GM21390 (cell line): ENCODE measurements at regions not wholly inside any gene's neighbourhood (a gene's known extent, or its start where the extent isn't known, plus 50 kb on each side); places are given as distances from the start of the nearest gene placed in this dataset.

Experiments used
- ATAC-seq: cut with Tn5 transposase; IDR thresholded peaks from one replicate; pipeline ENCODE4 v1.9.1; 2021; ENCODE audit not compliant: unreplicated experiment

DNA sequence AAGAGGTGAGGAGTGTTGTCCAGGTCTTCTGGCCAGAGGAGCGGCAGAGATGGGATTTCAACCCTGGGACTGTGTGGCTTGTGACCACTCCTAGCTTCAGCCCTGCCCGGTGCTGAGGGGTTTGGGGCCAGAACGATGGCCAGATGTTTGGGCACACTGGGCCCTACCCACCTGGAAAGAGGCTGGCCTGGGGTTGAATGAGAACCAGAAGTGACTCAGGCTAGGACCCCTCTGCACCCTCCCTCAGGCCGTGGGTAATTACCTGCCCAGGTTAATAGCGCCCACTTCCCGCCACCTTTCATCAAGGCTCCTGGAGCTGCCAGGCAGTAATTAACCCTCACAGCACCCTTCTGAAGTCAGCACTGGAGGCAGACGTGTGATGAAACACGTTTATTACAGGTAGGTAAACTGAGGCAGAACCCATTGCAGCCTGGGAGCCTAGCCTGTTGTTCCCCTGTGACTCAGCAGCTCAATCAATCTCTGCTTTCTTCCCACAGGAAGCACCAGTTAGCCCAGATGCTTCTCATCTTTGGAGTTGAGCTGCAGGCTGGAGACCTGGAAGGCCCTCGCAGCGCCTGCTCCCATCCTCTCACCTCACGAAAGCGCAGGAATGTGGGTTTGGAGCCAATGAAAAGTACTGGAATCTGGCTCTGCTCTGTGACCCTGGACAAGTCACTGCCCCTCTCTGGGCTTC is 120.8 kb downstream of the CEBPB start:
- no peak for ATAC-seq

DNA sequence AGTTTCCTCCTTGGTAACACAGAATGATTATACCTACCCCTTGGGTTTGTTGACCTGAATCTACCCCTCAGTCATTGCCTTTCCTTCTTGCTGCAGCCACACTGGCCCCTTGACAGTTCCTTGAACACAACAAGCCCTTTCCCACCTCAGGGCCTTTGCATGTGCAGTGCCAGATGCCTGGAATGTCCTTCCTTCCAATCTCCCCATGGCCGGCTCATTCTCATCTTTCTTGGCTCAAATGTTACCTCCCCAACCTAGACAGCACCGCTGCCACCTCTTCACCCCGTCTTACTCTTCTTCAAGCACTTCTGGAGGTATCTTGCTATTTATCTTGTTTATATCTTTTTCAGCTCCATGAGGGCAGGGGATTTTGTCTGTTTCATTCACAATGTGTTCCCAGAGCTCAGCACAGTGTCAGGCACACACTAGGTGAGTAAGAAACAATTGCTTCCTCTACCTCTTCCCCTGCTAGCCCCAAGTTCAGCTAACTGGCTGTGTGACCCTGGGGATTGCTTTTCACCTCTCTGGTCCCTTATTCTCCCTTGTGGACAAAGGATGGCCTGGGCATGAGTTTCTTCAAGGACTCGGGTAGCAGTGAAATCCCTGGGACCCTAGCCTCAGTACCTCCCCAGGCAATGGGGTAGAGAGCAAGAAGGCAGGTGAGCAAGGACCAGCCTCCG is 121.5 kb downstream of the CEBPB start:
- no peak for ATAC-seq

GRCh38 chr20:50312682-50313521 is 122.3 kb downstream of the CEBPB start:
- ATAC-seq, result no peak

DNA sequence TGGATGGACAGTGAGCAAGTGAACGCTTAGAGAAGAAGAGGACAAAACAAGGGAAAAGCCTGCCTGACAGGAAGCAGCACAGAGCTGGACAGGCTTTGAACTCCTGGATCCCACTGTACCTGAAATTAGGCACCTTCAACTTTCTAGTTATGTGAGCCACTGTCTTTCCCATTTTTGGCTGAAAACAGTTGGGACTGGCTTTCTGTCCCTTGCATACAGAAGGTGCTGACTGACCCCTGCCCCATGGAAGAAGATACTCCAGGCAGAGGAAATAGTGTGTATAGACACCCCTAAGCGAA is 122.8 kb downstream of the CEBPB start:
- no peak for ATAC-seq

DNA sequence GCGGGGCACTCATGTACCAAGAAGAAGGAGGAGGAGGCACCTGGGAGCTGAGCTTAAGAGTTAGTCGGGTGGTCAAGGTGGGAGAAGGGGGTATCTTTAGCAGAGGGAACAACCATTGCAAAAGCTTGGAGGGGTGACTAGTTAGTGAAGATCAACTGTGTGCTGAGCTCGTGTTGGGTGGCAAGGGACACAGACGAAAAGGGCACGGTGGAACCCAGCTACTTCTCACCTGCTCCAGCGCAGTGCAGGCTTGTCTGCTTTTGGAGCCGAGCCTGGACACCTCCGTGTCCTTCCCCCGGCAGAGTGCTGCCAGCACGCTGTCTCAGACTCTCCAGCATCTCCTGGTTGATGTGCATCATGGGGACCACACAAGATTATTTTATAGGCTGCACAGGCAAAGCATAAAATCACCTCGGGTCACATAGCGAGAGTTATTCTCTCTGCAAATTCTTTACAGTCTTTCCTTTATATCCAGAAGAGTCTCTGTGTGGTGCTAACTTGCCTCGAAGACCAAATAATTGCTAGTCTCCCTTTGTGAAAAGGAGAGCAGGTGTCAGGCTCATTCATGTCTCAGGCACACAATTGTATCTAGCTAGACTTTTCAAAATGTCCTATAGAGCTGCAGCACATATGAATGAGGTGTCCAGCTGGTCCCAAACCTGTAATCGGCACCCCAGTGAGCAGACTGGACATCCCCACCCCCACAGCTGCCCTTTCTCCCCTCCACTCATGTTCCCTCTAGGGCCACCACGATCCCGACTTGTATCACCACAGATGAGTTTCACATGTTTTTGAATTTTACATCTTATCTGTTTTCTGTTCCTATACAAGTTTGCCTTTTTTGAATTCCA is 123.4 kb downstream of the CEBPB start:
- ATAC-seq, result no peak

DNA sequence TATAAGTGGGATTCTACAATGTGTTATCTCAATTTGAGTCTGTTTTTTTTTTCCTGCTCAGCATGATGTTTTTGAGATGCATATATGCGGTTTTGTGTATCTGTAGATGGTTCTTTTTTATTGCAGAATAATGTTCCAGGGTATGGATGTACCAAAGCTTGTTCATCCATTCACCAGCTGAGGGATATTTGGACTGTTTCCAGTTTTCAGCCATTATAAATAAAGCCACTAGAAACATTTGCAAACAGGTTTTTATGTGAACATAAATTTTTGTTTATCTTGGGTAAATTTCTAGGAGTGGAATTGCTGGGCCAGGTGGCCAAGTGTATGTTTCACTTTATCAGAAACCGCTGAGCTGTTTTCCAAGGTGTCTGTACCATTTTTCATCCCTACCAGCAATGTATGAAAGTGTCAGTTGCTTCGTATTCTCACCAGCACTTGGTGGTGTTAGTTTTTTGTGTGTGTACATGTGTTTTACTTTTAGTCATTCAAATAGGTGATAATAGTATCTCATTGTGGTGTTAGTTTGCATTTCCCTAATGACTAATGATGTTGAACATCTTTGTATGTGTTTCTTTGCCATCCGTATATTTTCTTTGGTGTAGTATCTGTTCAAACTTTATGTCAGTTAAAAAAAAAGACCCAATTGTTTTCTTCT is 124.2 kb downstream of the CEBPB start:
- ATAC-seq, result no peak

DNA sequence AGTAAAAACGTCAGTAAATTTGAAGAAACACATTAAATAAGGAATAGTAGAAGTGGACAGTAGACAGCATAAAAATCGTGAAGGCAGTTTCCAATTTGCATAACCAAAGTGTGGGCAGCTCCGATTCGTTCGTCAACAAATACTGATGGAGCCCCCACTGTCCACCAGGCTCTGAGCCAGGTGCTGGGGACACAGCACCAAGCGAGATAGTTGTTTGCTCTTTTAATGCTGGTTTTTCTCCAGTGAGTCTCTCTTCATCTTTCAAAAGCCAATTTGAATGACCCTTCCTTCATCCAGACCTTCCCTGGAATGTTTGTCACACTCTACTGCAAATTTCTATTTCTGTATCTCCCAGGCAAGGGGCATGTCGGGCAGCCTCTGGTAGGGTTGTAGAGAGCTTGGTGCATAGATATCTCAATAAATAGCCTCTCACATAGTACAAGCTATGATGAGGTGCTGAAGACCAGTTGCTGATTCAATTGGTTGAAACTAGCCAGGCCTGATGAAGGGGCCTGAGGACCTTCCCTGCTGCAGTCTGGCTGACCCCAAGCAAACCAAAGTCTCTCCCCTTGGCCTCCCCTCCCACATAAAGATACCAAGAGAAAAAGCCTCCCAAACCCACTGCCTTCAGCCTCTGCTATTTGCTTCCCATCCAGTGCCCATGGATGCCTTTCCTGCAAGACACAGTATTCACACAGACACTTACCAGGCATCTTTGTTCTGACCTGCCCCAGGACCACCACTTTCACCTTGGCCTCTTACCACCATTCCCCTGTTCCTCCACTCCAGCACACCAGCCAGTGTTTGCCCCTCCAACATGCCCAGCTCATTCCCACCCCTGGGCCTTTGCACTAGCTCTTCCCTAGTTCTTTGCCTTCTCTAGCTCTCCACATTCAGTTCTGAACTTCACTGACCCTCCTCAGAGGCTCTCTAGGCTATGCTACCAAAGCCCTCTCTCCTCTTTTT is 125.2 kb downstream of the CEBPB start:
- no peak for ATAC-seq

DNA sequence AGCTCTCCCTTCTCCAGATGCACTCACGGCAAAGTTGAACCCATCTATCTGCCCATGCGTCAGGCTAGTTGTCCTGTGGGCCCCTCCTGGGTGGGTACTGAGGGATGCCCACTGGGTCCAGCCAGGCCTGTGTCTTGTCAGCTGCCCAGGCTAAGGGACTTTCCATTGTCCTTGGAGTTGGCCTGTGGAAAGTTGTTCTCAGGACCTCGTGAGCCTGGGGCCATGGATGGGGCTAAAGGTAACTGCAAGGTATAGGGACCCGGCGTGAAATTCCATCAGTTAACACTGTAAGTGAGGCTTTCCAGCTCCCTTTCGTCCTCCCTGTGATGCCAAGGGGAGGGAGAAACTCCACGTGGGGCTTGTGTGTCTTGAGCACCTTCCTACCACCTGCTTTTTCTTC is 126.5 kb downstream of the CEBPB start:
- no peak for ATAC-seq

GRCh38 chr20:50317609-50318008 is 127.0 kb downstream of the CEBPB start:
- no peak for ATAC-seq

DNA sequence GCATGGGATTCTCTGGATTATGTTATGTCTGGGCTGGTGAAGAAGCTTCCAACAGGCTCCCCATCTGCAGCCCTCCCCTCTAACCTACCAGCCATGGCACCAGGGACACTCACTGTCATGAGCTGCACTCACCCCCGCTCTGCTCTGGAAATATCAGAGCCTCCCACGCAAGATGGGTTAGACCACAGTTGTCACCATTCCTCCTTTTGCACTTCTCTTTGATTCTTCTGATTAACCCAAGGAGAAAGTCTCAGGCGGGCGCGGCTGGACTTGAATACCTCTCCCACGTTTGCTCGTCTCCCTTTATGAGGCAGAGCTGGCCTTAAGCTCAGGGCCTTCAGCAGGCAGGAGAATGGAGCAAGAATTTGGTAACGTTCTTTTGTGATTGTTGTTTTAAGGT is 128.1 kb downstream of the CEBPB start:
- ATAC-seq, result no peak

GRCh38 chr20:50320005-50320900 is 129.6 kb downstream of the CEBPB start:
- no peak for ATAC-seq

DNA sequence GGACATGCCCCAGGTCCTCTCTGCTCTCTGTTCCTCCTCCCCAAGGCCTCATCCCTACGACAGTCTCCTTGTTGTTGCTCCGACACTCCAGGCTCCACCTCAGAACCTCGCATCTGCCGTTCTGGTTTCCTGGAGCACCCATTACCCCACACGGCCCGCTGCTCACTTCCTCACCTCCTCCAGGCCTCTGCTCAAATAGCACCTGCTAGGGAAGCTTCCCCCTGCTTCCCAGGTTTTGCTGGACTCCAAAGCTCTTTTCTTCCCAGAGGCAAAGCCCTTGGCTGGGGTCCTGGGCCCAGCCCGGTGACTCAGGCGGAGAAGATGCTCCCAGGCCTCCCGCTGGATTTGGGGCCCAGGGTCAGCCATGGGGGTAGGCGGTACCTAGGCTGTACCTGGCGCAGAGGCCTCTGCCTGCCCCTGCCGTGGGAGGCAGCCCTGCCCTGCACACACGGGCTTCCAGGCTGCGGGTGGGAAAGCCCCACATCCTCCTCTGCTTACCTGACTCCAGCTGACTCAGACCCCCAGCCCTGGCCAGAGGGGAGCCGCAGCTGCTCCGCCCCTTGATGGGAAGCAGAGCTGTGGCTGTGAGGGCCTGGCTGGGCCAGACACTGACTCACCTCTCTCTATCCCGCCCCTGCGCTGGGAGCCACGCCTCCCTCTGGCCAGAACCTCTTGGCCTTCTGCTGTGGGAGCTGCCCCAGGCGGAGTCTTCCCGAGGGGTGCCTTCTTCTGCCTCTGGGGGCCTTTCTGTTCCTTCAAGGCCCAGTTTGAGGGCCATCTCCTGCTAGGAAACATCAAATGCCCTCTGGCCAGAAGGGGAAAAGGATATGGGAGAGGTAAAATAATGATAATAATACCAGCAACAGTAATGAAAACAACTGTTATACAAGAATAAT is 130.5 kb downstream of the CEBPB start:
- no peak for ATAC-seq

DNA sequence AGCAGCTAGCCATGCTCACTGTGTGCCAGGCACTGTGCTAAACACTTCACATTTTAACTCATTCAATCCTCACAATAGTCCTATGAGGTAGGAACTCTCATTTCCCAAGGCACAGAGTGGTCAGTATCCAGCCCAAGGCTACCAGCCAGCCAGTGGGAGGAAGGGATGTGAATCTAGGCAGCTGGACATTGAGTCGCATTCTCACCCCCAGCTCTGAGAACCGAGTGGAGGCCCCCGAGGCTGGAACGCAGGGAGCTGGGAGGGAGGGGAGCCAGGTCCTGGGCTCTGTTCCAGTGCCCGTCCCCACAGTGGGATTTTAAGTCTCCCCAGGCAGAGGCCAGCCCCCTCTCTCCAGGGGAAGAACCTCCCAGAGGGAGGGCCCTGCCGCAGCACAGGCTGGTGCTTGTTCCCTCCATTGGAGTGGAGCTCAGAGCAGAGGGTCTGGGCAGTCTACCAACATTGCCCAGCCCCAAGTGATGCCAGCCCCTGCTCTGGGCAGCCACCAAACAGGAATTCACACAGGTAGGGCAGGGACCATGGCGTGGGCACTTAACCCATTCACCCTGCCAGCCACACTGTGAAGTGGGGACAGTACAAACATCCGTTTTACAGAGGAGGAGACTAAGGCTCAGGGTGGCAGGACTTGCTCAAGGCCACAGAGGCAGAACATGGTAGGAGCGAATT is 131.3 kb downstream of the CEBPB start:
- ATAC-seq, result no peak

- ATAC-seq, result no peak
Measured at GRCh38 chr20:50322703-50323131, 132.1 kb downstream of the CEBPB start.

GRCh38 chr20:50323209-50323608 is 132.6 kb downstream of the CEBPB start:
- no peak for ATAC-seq

DNA sequence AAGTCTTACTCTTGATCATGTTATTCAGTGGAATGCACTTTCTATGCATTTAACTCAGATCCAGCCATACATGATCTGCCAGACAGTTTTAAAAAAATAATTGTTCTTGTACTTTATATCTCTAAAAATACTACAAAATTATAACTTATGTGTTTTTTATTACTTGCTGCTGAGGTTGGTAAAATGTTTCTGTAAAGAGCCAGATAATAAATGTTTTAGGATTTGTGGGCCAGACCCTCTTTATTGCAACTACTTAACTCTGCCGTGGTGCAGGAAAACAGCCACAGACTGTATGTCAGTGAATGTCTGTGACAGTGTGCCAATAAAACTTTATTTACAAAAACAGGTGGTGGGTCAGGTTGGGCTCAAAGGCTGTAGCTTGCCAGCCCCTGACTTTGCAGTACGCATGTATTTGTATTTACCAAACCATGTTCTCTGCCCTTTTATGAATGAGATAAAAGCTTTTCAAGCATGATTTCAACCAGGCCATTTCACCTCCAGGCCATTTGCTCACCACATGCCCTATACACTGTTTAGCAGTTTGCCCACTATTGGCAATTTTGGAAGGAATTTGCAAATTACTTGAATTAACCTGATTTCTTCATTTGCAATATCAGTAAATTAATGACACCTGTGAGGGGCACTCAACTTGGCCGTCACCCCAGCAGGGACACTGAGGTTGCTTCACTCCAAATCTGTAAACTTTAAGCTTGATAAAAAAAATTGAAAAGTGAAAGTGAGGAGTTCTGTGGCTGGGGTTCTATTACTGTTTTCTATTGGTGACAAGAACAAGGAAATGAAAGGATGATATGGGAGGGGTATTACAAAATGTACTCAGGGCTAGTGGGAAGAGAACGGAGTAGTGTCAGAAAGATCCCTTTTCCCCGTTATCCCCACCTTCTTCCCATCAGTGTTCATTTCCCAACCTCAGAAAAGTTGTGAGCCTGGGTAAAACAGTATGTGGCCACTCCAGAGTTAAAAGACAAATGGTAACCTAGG is 133.4 kb downstream of the CEBPB start:
- no peak for ATAC-seq
